Fibroblast of lung (primary cell): ENCODE measurements at regions not wholly inside any gene's neighbourhood (a gene's known extent, or its start where the extent isn't known, plus 50 kb on each side); places are given as distances from the start of the nearest gene placed in this dataset.

ENCODE experiments used
- DNase-seq, 2 donors: peaks; one replicate each; pipeline versions ENCODE4 v3.0.0 to v3.0.0-alpha.2; 2010; ENCODE audit warnings: low read depth in 2 of 2
- H2AFZ ChIP-seq: 2 replicates; pipeline ENCODE4 v1.5.1; 2012; ENCODE audit warnings: low read length, control low read depth, inconsistent platforms
- H3K27ac ChIP-seq: 2 replicates; pipeline ENCODE4 v1.5.1; 2011; ENCODE audit warnings: low read length, control low read depth; ENCODE audit not compliant: insufficient read depth
- H3K27me3 ChIP-seq: 2 replicates; pipeline ENCODE4 v1.5.1; 2011; ENCODE audit warnings: mild to moderate bottlenecking, low read length; ENCODE audit not compliant: control insufficient read depth, insufficient read depth
- H3K36me3 ChIP-seq: 2 replicates; pipeline ENCODE4 v1.5.1; 2011; ENCODE audit warnings: low read length; ENCODE audit not compliant: control insufficient read depth, insufficient read depth
- H3K4me1 ChIP-seq: 2 replicates; pipeline ENCODE4 v1.5.1; 2011; ENCODE audit warnings: low read length; ENCODE audit not compliant: control insufficient read depth, insufficient read depth; ENCODE audit errors: extremely low read depth
- H3K4me2 ChIP-seq: 2 replicates; pipeline ENCODE4 v1.5.1; 2011; ENCODE audit warnings: low read length, control low read depth; ENCODE audit not compliant: insufficient read depth; ENCODE audit errors: extremely low read depth
- H3K4me3 ChIP-seq, 4 experiments: fragments of 200-600 bp in 1 of 4; sonication (generic) in 1 of 4; replicated peaks in 1 of 4; 2 replicates each; pipeline ENCODE4 v1.5.1; 2011 to 2016; ENCODE audit warnings: low read length in 4 of 4, low read depth in 3 of 4, mild to moderate bottlenecking in 3 of 4, control low read depth in 2 of 4, inconsistent platforms in 1 of 4, mixed read lengths in 1 of 4; ENCODE audit not compliant: insufficient read depth in 1 of 4; ENCODE audit errors: control extremely low read depth in 1 of 4
- H3K79me2 ChIP-seq: 2 replicates; pipeline ENCODE4 v1.5.1; 2012; ENCODE audit warnings: mild to moderate bottlenecking, low read length, inconsistent platforms; ENCODE audit not compliant: control insufficient read depth, insufficient read depth
- H3K9ac ChIP-seq: 2 replicates; pipeline ENCODE4 v1.5.1; 2011; ENCODE audit warnings: mild to moderate bottlenecking, low read length, control low read depth; ENCODE audit not compliant: insufficient read depth
- H3K9me3 ChIP-seq: 2 replicates; pipeline ENCODE4 v1.5.1; 2012; ENCODE audit warnings: low read depth, low read length; ENCODE audit not compliant: control insufficient read depth, insufficient read depth
- H4K20me1 ChIP-seq: 2 replicates; pipeline ENCODE4 v1.5.1; 2011; ENCODE audit warnings: low read length; ENCODE audit not compliant: control insufficient read depth, insufficient read depth; ENCODE audit errors: extremely low read depth
- CTCF ChIP-seq, 2 donors: IDR thresholded peaks in 1 of 2; conservative IDR thresholded peaks in 1 of 2; 1 replicate in 1 of 2; 2 replicates in 1 of 2; pipeline ENCODE4 v1.5.1; 2011 to 2012; ENCODE audit warnings: low read length in 2 of 2, control low read depth in 1 of 2, inconsistent platforms in 1 of 2, low read depth in 1 of 2, mild to moderate bottlenecking in 1 of 2
- EZH2 ChIP-seq: IDR thresholded peaks from 2 replicates; pipeline ENCODE4 v1.5.1; 2012; ENCODE audit warnings: low read length, control low read depth, mild to moderate bottlenecking; ENCODE audit errors: missing control alignments

- TF ChIP-seq EZH2 (no peak), CTCF (conservative IDR thresholded peaks at IDR 0.05 in 1 of 2, IDR thresholded peaks at IDR 0.05 in 1 of 2; ENCODE audit: low read depth in 1 of 2, low read length in 2 of 2) (no peak)
- H3K36me3 ChIP-seq, result no peaks in the 10 kb centered on the region
- no peak overlapping the region for H2AFZ ChIP-seq
- peaks cover 15% of the 10 kb centered on the region for H3K4me1 ChIP-seq
- H3K79me2 ChIP-seq, result no peaks in the 10 kb centered on the region
- H4K20me1 ChIP-seq, result no peaks in the 10 kb centered on the region
- H3K27ac ChIP-seq, result no peak overlapping the region
- H3K9me3 ChIP-seq, result no peaks in the 10 kb centered on the region
- H3K4me3 ChIP-seq, result no peak overlapping the region
- no peaks in the 10 kb centered on the region for H3K27me3 ChIP-seq
- H3K4me2 ChIP-seq, result no peak overlapping the region
- DNase-seq, result no peak
- no peak overlapping the region for H3K9ac ChIP-seq
Observed at GRCh38 chr20:53711333-53712211, 117.9 kb upstream of the ZNF217 start.

- Histone ChIP-seq H3K4me1 (peaks cover 16% of the 10 kb centered on the region), H4K20me1 (no peaks in the 10 kb centered on the region), H3K27me3 (no peaks in the 10 kb centered on the region), H3K9ac (no peak overlapping the region), H3K79me2 (no peaks in the 10 kb centered on the region), H3K36me3 (no peaks in the 10 kb centered on the region), H3K27ac (peak overlapping the region; percentile 8), H3K9me3 (no peaks in the 10 kb centered on the region), H3K4me3 (peak overlapping the region in 1 of 4 experiments; percentile 1), H2AFZ (peak overlapping the region; percentile 65), H3K4me2 (peak overlapping the region; percentile 84)
- no peak for TF ChIP-seq EZH2
- TF ChIP-seq CTCF (conservative IDR thresholded peaks at IDR 0.05 in 1 of 2, IDR thresholded peaks at IDR 0.05 in 1 of 2; ENCODE audit: low read depth in 1 of 2, low read length in 2 of 2), result no peak
- peak; percentile 53 to 92 for DNase-seq
Observed at GRCh38 chr20:53708129-53708968, 114.7 kb upstream of the ZNF217 start.

GRCh38 chr20:53707371-53708055 is 113.9 kb upstream of the ZNF217 start:
- Histone ChIP-seq H3K4me1 (peaks cover 16% of the 10 kb centered on the region), H3K4me2 (peak overlapping the region; percentile 29), H3K9me3 (no peaks in the 10 kb centered on the region), H3K27me3 (no peaks in the 10 kb centered on the region), H4K20me1 (no peaks in the 10 kb centered on the region), H3K36me3 (no peaks in the 10 kb centered on the region), H3K4me3 (no peak overlapping the region), H3K27ac (peak overlapping the region; percentile 10), H2AFZ (peak overlapping the region; percentile 2), H3K79me2 (no peaks in the 10 kb centered on the region), H3K9ac (no peak overlapping the region)
- DNase-seq, result peak; percentile 23 to 68
- TF ChIP-seq CTCF (conservative IDR thresholded peaks at IDR 0.05 in 1 of 2, IDR thresholded peaks at IDR 0.05 in 1 of 2; ENCODE audit: low read depth in 1 of 2, low read length in 2 of 2) (no peak), EZH2 (no peak)
